Fibroblast of the aortic adventitia (primary cell): ENCODE measurements at regions not wholly inside any gene's neighbourhood (a gene's known extent, or its start where the extent isn't known, plus 50 kb on each side); places are given as distances from the start of the nearest gene placed in this dataset.
"Not testable (repeated sequence)": the region's sequence is repeated elsewhere in the genome, so short reads cannot be mapped to it uniquely, and the experiment has no call there.

Source experiments
- DNase-seq: peaks from one replicate; pipeline ENCODE4 v3.0.0-alpha.2; 2010; ENCODE audit warnings: low read depth
- H3K4me3 ChIP-seq: 2 replicates; pipeline ENCODE4 v1.5.1; 2011; ENCODE audit warnings: low read depth, mild to moderate bottlenecking, control low read depth, low read length, moderate library complexity
- TF ChIP-seq, protein P1 (sequence below): IDR thresholded peaks from 2 replicates; pipeline ENCODE4 v1.5.1; 2011; ENCODE audit warnings: mild to moderate bottlenecking, low read length, control low read depth, inconsistent platforms; ENCODE audit not compliant: insufficient read depth

DNA sequence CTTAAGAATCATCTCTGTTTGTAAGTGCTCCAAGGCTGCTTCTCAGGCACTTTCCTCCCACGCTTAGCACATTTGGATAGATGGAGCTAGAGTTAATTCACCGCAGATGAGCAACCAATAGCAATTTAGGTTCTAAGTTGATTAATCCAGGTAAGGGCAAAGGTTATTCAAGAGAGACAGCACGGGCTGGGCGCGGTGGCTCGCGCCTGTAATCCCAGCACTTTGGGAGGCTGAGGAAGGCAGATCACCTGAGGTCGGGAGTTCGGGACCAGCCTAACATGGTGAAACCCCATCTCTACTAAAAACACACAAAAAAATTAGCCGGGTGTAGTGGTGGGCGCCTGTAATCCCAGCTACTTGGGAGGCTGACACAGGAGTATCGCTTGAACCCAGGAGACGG is 54.5 kb upstream of the UNC13C start:
- DNase-seq, H3K4me3 ChIP-seq: not testable (repeated sequence)

DNA sequence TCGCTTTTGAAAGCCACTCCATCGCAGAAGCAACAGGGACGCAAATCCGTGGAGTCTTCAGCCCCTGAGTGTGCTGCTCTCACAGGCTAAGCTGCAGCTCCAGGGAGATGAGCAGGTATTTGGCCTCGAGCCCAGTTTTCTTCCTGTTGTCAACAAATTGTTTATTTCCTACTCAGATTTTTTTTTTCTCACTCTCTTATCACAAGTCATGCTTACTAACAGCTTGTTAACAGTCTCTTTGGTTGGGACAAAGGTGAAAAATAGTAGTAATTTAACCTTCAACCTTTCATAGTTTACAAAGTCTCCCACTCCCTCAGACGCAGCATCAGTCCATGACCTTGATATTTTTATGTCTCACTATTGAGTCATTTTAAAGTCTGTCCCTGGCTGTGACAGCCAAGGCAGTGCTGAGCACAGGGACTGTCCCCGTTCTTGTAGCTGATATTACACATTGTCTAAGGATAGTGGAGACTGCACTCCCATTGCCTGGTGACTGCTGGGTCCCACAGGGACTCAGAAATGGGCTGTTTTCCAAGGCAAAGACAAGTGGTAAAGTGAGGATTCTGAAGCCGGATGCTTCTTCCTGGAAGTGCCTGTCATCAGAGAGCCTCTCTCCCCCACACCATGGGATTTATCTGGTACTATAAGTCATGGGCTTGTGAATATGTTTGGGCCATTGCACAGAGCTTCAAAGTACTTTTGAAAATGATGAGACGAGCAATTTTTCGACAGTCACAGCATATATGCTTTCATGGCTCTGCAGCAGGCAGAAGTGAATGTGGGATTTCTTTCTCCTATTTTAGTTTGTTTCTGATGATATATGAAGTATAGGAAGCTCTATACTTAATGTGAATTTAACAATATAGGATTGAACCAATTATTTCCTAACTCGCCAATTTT is 59.8 kb upstream of the UNC13C start:
- TF ChIP-seq, protein P1, sequence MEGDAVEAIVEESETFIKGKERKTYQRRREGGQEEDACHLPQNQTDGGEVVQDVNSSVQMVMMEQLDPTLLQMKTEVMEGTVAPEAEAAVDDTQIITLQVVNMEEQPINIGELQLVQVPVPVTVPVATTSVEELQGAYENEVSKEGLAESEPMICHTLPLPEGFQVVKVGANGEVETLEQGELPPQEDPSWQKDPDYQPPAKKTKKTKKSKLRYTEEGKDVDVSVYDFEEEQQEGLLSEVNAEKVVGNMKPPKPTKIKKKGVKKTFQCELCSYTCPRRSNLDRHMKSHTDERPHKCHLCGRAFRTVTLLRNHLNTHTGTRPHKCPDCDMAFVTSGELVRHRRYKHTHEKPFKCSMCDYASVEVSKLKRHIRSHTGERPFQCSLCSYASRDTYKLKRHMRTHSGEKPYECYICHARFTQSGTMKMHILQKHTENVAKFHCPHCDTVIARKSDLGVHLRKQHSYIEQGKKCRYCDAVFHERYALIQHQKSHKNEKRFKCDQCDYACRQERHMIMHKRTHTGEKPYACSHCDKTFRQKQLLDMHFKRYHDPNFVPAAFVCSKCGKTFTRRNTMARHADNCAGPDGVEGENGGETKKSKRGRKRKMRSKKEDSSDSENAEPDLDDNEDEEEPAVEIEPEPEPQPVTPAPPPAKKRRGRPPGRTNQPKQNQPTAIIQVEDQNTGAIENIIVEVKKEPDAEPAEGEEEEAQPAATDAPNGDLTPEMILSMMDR, result no peak
- no peak overlapping the region for H3K4me3 ChIP-seq
- no peak for DNase-seq

DNA sequence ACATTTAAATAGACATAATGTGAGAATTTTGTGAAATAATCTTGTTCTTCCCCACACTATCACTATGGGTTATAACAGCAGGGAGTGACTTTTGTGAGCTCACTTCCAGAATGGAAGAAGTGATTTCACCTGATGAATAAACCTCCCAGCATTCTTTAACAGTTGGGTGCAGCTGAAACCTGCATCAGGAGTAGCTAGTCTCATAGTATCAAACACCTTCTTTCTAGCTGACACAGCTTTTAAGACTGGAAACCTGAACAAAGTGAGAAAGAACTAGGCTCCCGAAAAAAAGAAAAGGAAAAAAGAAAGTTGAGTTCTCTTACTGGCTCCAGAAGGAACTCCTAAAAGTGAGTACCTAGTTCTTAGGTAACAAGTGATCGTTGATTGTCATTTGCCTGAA is 61.1 kb upstream of the UNC13C start:
- TF ChIP-seq, protein P1, result no peak
- no peak for DNase-seq
- no peak overlapping the region for H3K4me3 ChIP-seq

DNA sequence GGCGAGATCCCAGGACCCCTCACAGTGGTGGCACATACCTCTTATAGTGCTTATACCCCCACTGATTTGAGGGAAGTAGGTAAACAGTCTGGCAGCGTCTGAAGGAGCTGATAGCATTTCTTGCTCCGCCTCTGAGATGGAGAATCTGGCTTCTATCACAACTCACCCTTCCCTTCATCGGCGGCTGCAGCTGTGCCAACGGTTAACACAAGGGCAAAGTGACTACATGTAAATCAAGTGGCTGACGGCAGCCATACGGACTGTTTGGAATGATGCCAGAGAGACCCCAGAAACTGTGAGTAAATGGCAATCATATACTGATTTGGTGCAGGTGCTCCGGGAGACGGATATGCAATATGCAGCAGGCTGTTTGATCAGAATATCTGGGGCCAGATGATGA is 66.8 kb upstream of the UNC13C start:
- DNase-seq, result no peak
- TF ChIP-seq, protein P1, result no peak
- H3K4me3 ChIP-seq, result no peak overlapping the region

DNA sequence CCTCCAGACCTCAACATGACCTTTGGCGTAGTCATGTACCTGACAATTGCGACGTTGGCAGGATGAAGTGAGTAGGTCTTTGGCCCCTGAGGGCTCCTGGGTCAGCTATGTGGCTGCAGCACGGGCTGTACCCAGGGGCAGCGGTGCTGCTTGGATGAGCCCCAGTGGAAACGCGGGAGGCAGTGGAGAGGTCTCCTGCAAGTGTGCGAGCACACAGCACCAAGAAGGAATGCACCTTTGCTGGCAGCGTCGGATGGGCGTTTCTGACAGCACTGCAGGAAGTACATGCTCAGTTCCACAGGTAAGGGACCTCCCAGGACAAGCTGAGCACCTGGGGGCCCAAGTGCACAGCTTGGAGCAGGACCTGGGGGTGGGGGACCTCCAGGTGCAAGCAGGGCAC is 67.4 kb upstream of the UNC13C start:
- TF ChIP-seq, protein P1, result no peak
- no peak overlapping the region for H3K4me3 ChIP-seq
- no peak for DNase-seq

DNA sequence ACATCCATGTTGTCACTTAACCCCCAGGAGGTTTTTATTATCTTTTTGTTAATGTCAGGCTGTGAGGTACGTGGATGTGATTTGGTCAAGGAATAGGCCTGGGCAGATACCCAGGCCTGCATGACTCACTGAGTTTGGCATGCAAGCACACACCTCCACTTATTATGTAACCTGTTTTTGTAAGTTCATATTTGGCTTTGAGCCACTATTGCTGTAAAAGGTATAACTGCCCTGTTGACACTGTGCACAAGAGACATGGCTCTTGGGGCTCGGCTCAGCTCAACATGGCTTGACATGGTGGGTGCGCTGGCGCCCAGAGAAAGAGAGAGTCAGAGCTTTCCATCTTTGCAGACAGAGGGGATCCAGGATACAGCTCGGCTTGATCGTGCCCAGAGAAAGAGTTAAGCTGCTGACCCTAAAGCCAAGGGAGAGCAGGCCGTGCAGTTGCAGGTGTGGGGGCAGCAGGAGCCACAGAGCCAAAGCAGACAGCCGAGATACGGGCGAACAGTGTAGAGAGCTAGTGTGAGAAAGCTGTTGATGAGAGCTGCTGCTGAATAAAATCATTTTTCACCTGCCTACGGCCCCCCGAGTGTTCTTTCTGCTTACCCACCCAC is 67.9 kb upstream of the UNC13C start:
- H3K4me3 ChIP-seq, result no peak overlapping the region
- TF ChIP-seq, protein P1, result no peak
- peak; percentile 1 for DNase-seq

GRCh38 chr15:53903129-53903528 is 75.1 kb upstream of the UNC13C start:
- TF ChIP-seq, protein P1, result no peak
- H3K4me3 ChIP-seq, result no peak overlapping the region
- DNase-seq, result no peak

GRCh38 chr15:53893468-53893867 is 84.8 kb upstream of the UNC13C start:
- not testable (repeated sequence) for H3K4me3 ChIP-seq, DNase-seq

GRCh38 chr15:53891862-53892261 is 86.4 kb upstream of the UNC13C start:
- DNase-seq, H3K4me3 ChIP-seq: not testable (repeated sequence)
